A549 (cell line): ENCODE measurements at regions not wholly inside any gene's neighbourhood (a gene's known extent, or its start where the extent isn't known, plus 50 kb on each side); places are given as distances from the start of the nearest gene placed in this dataset.

Experiments used
- ATAC-seq, 2 experiments: fragments of 200-7000 bp in 1 of 2; fragments of >200 bp in 1 of 2; cut with Nextera tagmentation in 1 of 2; cut with Tn5 transposase in 1 of 2; 3 replicates each; pipeline versions ENCODE4 v1.8.0 to v1.9.1; 2018 to 2020; ENCODE audit warnings: mild to moderate bottlenecking in 1 of 2, moderate library complexity in 1 of 2
- CTCF ChIA-PET: fragments of 300-600 bp; sonication (Branson Sonifier 250); formaldehyde crosslinking; extraction: SDS; loops from one replicate; lab custom pipeline; 2021; ENCODE audit warnings: antibody characterized with exemption, inconsistent platforms; lab: Yijun Ruan, JAX
- POLR2A ChIA-PET: fragments of 350-600 bp; formaldehyde crosslinking; extraction: SDS; loops from one replicate; lab custom pipeline; 2021; ENCODE audit warnings: antibody characterized with exemption, inconsistent platforms; lab: Yijun Ruan, JAX
- DNase-seq, 2 experiments: peaks; one replicate each; pipeline versions ENCODE4 v3.0.0 to v3.0.0-alpha.2; 2011 to 2016; ENCODE audit warnings: low read depth in 1 of 2, low spot score in 1 of 2
- FAIRE-seq: peaks from 2 replicates; lab custom pipeline; 2011; peaks lifted over from hg19 to GRCh38; lab: Jason Lieb, UNC
- H3K27ac ChIP-seq, 2 experiments: fragments of >200 bp; sonication (Bioruptor Twin); formaldehyde crosslinking; 3 replicates each; pipeline ENCODE4 v1.5.1; 2016 to 2017
- H3K4me1 ChIP-seq: fragments of >200 bp; sonication (Bioruptor Twin); formaldehyde crosslinking; 3 replicates; pipeline ENCODE4 v1.6.1; 2016
- H3K4me2 ChIP-seq: fragments of >200 bp; sonication (Bioruptor Twin); formaldehyde crosslinking; 3 replicates; pipeline ENCODE4 v1.6.1; 2016
- H3K4me3 ChIP-seq: fragments of >200 bp; sonication (Bioruptor Twin); formaldehyde crosslinking; 3 replicates; pipeline ENCODE4 v1.5.1; 2016
- H3K9me3 ChIP-seq: fragments of >200 bp; sonication (Bioruptor Twin); formaldehyde crosslinking; 3 replicates; pipeline ENCODE4 v1.6.1; 2016
- BHLHE40 ChIP-seq: IDR thresholded peaks from 2 replicates; pipeline ENCODE4 v1.6.1; 2012; ENCODE audit warnings: low read depth, low read length, inconsistent platforms
- CHD4 ChIP-seq: fragments of 200-600 bp; sonication (generic); IDR thresholded peaks from 2 replicates; pipeline ENCODE4 v1.6.1; 2016; ENCODE audit warnings: antibody characterized with exemption, mild to moderate bottlenecking, borderline replicate concordance
- FOSB ChIP-seq: fragments of 250-450 bp; sonication (Bioruptor Pico); IDR thresholded peaks from 2 replicates; pipeline ENCODE4 v1.5.0; 2020; ENCODE audit warnings: mild to moderate bottlenecking, moderate library complexity
- FOSL2 ChIP-seq, 2 experiments: fragments of 450-650 bp in 1 of 2; fragments of >200 bp in 1 of 2; sonication (Bioruptor Twin) in 1 of 2; formaldehyde crosslinking; IDR thresholded peaks; 2 replicates each; pipeline versions ENCODE4 v1.5.0 to v1.6.1; 2016 to 2020; ENCODE audit warnings: mild to moderate bottlenecking in 1 of 2, moderate library complexity in 1 of 2
- FOXS1 ChIP-seq: fragments of 250-450 bp; sonication (Bioruptor Pico); IDR thresholded peaks from 2 replicates; pipeline ENCODE4 v1.5.0; 2020; ENCODE audit warnings: mild to moderate bottlenecking, moderate library complexity
- HEYL ChIP-seq: fragments of 250-450 bp; sonication (Bioruptor Pico); IDR thresholded peaks from 2 replicates; pipeline ENCODE4 v1.8.0; 2021; ENCODE audit warnings: mild to moderate bottlenecking, moderate library complexity
- HOXB13 ChIP-seq: fragments of 250-450 bp; sonication (Bioruptor Pico); IDR thresholded peaks from 2 replicates; pipeline ENCODE4 v1.5.0; 2020; ENCODE audit warnings: low read depth, mild to moderate bottlenecking, moderate library complexity
- HOXB5 ChIP-seq: fragments of 250-450 bp; sonication (Bioruptor Pico); IDR thresholded peaks from 2 replicates; pipeline ENCODE4 v1.5.0; 2020; ENCODE audit warnings: mild to moderate bottlenecking, moderate library complexity
- MAX ChIP-seq: IDR thresholded peaks from 2 replicates; pipeline ENCODE4 v1.6.1; 2012
- MAZ ChIP-seq: fragments of 150-350 bp; IDR thresholded peaks from 2 replicates; pipeline ENCODE4 v1.6.1; 2014; ENCODE audit warnings: antibody characterized with exemption, low read depth, low read length, borderline replicate concordance
- NFE2L2 ChIP-seq: fragments of 150-350 bp; conservative IDR thresholded peaks from 2 replicates; pipeline ENCODE4 v1.6.1; 2014; ENCODE audit warnings: low read length
- PHF8 ChIP-seq: fragments of 200-600 bp; sonication (generic); IDR thresholded peaks from 2 replicates; pipeline ENCODE4 v1.6.1; 2016; ENCODE audit warnings: low read depth, mild to moderate bottlenecking, antibody characterized with exemption, moderate library complexity, borderline replicate concordance
- POLR2AphosphoS2 ChIP-seq: conservative IDR thresholded peaks from 2 replicates; pipeline ENCODE4 v1.6.1; 2012; ENCODE audit warnings: low read length, improper control_type of control experiment, inconsistent platforms
- RAD21 ChIP-seq, 2 experiments: fragments of >200 bp in 1 of 2; sonication (Bioruptor Twin) in 1 of 2; formaldehyde crosslinking in 1 of 2; IDR thresholded peaks in 1 of 2; conservative IDR thresholded peaks in 1 of 2; 2 replicates in 1 of 2; 3 replicates in 1 of 2; pipeline ENCODE4 v1.6.1; 2012 to 2018; ENCODE audit warnings: inconsistent platforms in 1 of 2
- RARB ChIP-seq: fragments of 250-450 bp; sonication (Bioruptor Pico); IDR thresholded peaks from 2 replicates; pipeline ENCODE4 v1.8.0; 2021; ENCODE audit warnings: mild to moderate bottlenecking, moderate library complexity
- RCOR1 ChIP-seq: fragments of 150-350 bp; IDR thresholded peaks from 2 replicates; pipeline ENCODE4 v1.6.1; 2014; ENCODE audit warnings: antibody characterized with exemption, low read length, low read depth
- TP53 ChIP-seq: fragments of 250-450 bp; sonication (Bioruptor Pico); IDR thresholded peaks from 2 replicates; pipeline ENCODE4 v1.5.0; 2021; ENCODE audit warnings: mild to moderate bottlenecking, moderate library complexity
- ZFP36 ChIP-seq: fragments of 450-650 bp; IDR thresholded peaks from 2 replicates; pipeline ENCODE4 v1.6.1; 2014; ENCODE audit warnings: borderline replicate concordance; ENCODE audit not compliant: partially characterized antibody
- ZSCAN20 ChIP-seq: fragments of 250-450 bp; sonication (Bioruptor Pico); IDR thresholded peaks from 2 replicates; pipeline ENCODE4 v1.8.0; 2022; ENCODE audit warnings: mild to moderate bottlenecking, moderate library complexity
- WGBS: methylation state at CpG from one replicate; pipeline ENCODE4 v1.1.6; 2017; ENCODE audit errors: missing lambda C conversion rate; 5-methylcytosine and 5-hydroxymethylcytosine counted together
- TF ChIP-seq, protein P1 (sequence below): IDR thresholded peaks from 2 replicates; pipeline ENCODE4 v1.6.1; 2012
- TF ChIP-seq, protein P2 (sequence below): IDR thresholded peaks from 2 replicates; pipeline ENCODE4 v1.6.1; 2012; ENCODE audit warnings: low read depth, borderline replicate concordance

DNA sequence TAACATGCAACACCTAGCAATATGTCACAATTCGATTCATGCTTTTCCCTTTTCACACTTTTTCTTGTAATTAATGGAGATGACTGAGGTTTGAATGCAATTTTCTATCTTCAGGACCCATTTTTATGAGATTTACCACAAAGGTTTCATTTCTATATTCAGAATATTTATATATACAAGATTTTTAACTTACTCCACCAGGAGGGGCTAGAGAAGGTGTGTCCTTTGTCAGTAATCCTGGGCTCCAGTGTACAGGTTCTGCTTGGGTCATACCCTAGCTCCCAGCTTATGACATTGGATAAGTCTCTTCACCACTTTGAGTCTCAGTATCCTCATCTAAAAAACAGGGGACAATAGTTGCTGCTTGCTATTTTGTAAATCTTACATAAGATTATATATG lies 95.7 kb upstream of the SLC24A5 start:
- DNase-seq (no peak), FAIRE-seq (no peak), ATAC-seq (no peak)
- Histone ChIP-seq H3K27ac (no peak overlapping the region), H3K9me3 (no peaks in the 10 kb centered on the region), H3K4me2 (no peak overlapping the region), H3K4me3 (no peak overlapping the region), H3K4me1 (no peaks in the 10 kb centered on the region)
- TF ChIP-seq HOXB13 (no peak), CHD4 (no peak), TP53 (CRISPR knock-in tag) (no peak), MAZ (no peak), HOXB5 (CRISPR knock-in tag) (no peak), PHF8 (no peak), FOSB (CRISPR knock-in tag) (no peak), RARB (no peak), ZFP36 (no peak)
- TF ChIP-seq, protein P1, sequence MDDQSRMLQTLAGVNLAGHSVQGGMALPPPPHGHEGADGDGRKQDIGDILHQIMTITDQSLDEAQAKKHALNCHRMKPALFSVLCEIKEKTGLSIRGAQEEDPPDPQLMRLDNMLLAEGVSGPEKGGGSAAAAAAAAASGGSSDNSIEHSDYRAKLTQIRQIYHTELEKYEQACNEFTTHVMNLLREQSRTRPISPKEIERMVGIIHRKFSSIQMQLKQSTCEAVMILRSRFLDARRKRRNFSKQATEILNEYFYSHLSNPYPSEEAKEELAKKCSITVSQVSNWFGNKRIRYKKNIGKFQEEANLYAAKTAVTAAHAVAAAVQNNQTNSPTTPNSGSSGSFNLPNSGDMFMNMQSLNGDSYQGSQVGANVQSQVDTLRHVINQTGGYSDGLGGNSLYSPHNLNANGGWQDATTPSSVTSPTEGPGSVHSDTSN, result no peak
- ChIA-PET POLR2A (no interaction called here), CTCF (interaction anchor here (2.4 kb wide), 1 partner anchor 37 kb away, joined by 8 read pairs; no protein-coding TSS in a partner anchor)
- 0% methylated on average over 1 of the region's 1 CpG for WGBS

DNA sequence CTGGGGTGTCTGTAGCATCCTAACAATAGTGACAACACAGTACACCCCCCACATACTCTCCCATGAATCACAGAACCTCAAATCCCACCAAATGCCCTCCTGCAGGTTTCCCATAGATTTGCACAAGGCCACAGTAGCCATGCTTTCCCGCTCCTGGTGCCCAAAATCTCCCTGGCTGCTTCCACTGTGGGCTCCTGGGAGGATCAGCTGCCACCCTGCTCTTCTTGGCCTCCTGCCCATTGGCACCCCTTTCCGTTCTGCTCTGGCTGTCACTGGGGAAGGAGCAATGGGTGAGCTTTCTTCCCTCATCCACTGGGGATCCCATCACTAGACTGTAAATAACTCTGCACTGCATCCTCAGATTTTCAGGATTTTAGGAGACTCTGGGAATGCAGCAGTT lies 92.1 kb upstream of the SLC24A5 start:
- 42% methylated on average over 2 of the region's 2 CpGs for WGBS
- no peaks in the 10 kb centered on the region for H3K4me1 ChIP-seq
- POLR2A ChIA-PET, result no interaction called here

GRCh38 chr15:48029642-48030041 lies 91.1 kb upstream of the SLC24A5 start:
- WGBS, result 54% methylated on average over 2 of the region's 2 CpGs
- DNase-seq (no peak), ATAC-seq (no peak), FAIRE-seq (no peak)
- TF ChIP-seq BHLHE40 (no peak), HEYL (no peak), RCOR1 (no peak)
- Histone ChIP-seq H3K9me3 (no peaks in the 10 kb centered on the region), H3K27ac (no peak overlapping the region), H3K4me2 (no peak overlapping the region), H3K4me1 (no peaks in the 10 kb centered on the region), H3K4me3 (no peak overlapping the region)
- POLR2A ChIA-PET, result no interaction called here
- CTCF ChIA-PET, result no interaction called here

More for the DNA sequence above, 92.1 kb upstream of the SLC24A5 start:
- Histone ChIP-seq H3K4me2 (no peak overlapping the region), H3K4me3 (no peak overlapping the region), H3K9me3 (no peaks in the 10 kb centered on the region), H3K27ac (no peak overlapping the region)
- no peak for TF ChIP-seq MAZ
- TF ChIP-seq ZSCAN20 (CRISPR knock-in tag), result no peak
- no peak for TF ChIP-seq PHF8
- TF ChIP-seq TP53 (CRISPR knock-in tag), result no peak
- no peak for TF ChIP-seq HOXB13
- DNase-seq (no peak), FAIRE-seq (no peak), ATAC-seq (no peak)
- CTCF ChIA-PET, result no interaction called here

DNA sequence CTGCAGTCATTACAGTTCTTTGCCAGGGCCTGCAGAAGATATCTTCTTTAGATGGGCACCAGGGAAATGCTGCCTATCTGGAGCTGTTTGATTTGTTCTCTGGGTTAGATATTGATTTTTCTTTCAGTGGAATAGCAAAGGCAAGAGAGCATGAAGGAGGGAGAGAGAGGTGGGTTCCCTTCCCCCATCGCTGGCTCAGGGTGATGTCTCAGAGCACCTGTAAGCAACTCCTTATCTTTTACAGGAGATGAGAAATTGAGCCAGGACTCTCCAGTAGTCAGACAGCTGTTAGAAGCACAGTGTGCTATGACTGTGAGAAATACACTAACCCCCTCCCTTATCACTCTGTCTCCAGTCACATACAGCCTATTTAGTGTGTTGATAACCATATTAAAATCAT lies 89.3 kb upstream of the SLC24A5 start:
- Histone ChIP-seq H3K27ac (no peak overlapping the region), H3K4me1 (no peaks in the 10 kb centered on the region), H3K9me3 (no peaks in the 10 kb centered on the region), H3K4me3 (no peak overlapping the region), H3K4me2 (no peak overlapping the region)
- WGBS, result 13% methylated on average over 1 of the region's 1 CpG
- ChIA-PET POLR2A (no interaction called here), CTCF (no interaction called here)
- FAIRE-seq (no peak), DNase-seq (no peak), ATAC-seq (no peak)
- TF ChIP-seq RCOR1 (no peak), NFE2L2 (no peak), RAD21 (conservative IDR thresholded peaks at IDR 0.05 in 1 of 2, IDR thresholded peaks at IDR 0.05 in 1 of 2) (no peak), BHLHE40 (no peak), FOXS1 (CRISPR knock-in tag) (no peak), RARB (no peak), HEYL (no peak), MAX (no peak), FOSL2 (IDR thresholded peaks at IDR 0.05) (no peak), FOSL2 (CRISPR knock-in tag; IDR thresholded peaks at IDR 0.05) (no peak), POLR2AphosphoS2 (no peak), ZSCAN20 (CRISPR knock-in tag) (no peak)
- TF ChIP-seq, protein P2, sequence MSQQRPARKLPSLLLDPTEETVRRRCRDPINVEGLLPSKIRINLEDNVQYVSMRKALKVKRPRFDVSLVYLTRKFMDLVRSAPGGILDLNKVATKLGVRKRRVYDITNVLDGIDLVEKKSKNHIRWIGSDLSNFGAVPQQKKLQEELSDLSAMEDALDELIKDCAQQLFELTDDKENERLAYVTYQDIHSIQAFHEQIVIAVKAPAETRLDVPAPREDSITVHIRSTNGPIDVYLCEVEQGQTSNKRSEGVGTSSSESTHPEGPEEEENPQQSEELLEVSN, result no peak
